HG03135 (cell line): ENCODE measurements at regions not wholly inside any gene's neighbourhood (a gene's known extent, or its start where the extent isn't known, plus 50 kb on each side); places are given as distances from the start of the nearest gene placed in this dataset.
A peak's percentile ranks its signal among the peaks of the same experiment; 100 is the strongest.
"Not testable (repeated sequence)": the region's sequence is repeated elsewhere in the genome, so short reads cannot be mapped to it uniquely, and the experiment has no call there.

Experiments
- ATAC-seq: cut with Tn5 transposase; IDR thresholded peaks from one replicate; pipeline ENCODE4 v1.9.1; 2021; ENCODE audit warnings: mild to moderate bottlenecking, moderate library complexity; ENCODE audit not compliant: unreplicated experiment

DNA sequence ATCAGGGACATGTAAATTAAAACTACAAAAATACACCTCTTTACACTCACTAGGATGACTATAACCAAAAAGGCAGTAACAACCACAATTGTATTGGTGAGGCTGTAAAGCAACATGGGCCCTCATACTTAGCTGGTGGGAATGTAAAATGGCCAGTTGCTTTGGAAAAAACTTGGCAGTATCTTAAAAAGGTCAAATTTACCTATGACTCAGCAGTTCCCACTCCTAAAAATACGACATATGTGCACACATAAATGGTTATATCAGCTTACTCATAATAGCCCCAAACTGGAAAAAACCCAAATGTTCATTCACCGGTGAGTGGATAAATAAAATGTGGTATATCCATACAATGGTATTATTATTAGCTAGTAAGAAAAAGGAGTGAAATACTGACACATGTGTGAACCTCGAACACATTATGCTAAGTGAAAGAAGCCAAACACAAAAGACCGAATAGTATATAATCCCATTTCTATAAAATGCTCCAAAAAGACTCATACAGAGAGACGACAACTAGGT is 391.4 kb downstream of the NPIPA8 start:
- no peak for ATAC-seq

DNA sequence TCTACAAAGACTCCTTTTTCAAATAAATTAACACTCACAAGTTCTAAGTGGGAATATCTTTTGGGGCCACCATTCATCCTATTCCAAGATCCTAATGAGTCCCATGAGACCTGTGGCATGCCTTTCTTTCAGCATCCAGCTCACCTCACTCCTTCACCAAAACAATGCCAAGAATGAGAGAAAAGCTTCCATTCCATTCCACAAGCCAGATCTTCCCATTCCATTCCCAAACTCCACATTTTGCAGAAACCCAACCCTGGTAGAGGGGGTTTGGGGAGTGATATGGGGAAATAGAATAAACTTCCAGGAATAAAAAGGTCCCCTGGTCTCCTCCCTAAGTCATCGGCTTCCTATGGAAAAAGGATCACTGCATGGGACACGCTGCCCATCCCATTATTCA is 392.2 kb downstream of the NPIPA8 start:
- no peak for ATAC-seq

DNA sequence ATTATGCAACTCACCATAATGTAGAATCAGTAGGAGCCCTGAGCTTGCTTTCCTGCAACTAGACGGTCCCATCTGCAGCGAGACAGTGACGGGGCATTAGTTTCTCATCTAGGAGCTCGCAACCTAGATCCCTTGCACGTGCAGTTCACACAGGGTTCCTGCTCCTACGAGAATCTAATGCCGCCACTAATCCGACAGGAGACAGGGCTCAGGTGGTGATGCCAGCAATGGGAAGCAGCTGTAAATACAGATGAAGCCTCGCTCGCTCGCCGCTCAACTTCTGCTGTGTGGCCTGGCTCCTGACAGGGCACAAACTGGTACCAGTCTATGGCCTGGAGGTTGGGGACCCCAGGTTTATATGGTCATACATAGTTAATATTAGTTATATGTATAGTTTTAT is 394.5 kb downstream of the NPIPA8 start:
- no peak for ATAC-seq

DNA sequence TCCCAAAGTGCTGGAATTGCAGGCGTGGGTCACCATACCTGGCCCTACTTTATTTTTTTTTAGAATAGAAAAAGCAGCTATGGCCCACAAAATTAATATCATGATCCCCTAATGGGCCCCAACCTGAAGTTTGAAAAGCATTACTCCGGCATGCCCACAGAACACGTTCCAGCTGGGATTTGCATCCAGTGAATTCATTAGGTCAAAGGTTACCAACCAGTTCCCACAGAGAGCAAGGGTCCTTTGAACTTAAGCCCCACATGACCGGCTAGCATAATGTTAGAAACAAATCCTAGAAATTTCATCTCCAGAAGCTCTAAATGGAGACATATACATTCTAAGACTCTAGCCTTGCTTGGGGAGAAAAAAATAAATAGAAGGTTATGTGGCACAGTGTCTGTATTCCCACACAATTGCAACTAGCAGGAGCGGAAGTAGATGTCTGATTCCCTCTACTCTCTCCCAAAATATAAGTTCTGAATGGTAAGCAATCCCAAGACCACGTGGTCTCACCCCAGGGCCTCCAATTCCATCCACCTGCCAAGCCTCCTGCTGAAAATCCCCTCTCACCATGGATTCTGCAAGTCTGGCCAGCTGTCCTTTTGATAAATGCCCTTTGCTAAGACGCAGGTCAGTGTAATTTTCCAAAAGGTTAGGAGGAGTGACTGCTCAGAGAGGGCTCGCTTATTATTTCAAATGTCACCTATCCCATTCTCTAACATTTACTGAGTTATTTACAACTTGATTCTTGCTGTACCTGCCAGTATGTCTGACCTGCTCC is 395.8 kb downstream of the NPIPA8 start:
- no peak for ATAC-seq

DNA sequence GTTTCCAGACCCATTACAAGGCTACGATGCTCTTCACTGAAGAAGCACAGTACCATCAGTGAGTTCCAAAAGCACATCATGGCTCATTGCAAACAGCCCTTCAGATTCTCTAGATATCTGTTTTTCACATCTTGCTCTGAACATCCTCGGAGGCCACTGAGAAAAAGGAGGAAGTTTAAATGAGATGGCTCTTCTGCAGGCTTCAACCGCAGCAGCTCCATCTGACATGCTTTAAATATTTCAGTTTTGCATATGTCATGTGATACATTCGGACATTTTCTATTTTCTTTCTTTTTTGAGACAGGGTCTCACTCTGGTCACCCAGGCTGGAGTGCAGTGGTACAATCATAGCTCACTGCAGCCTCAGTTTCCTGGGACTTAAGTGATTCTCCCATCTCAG is 396.8 kb downstream of the NPIPA8 start:
- peak; percentile 57 for ATAC-seq

DNA sequence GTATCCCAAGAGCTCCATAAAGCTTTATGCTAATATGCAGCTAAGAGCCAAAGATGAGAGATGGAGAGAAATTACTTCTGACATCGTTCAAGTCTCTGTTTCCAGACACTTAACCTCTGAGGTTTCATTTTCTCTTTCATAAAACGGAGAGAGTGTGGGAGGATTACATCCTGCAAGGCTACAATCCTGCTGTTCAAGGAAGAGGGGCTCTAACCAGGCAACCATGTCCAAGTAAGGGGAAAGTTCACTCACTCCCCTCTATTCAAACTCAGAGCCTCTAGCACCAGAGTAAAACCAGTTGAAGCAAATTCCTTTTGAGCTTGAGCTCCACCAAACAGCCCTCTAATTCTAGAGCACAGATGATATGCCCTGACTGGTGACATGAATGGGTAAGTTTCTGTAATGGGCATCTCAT is 397.4 kb downstream of the NPIPA8 start:
- ATAC-seq: peak; percentile 61

DNA sequence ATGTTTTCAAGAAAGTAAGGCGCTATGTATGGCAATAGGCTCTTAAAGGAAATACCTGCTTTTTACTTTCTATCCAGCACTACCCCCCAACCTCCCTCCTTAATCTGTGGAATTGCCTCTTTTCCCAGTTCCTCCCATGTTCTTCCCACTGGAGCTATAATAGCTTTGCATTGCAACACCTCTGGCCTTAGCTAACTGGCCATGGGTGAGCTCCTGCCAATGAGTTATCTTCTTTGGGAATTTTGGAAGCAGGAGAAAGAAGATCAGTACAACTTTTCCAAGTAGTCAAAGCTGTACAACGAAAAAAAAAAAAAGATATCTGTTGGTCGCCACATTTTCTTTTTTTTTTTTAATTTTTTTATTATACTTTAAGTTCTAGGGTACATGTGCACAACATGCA is 398.0 kb downstream of the NPIPA8 start:
- ATAC-seq: no peak

DNA sequence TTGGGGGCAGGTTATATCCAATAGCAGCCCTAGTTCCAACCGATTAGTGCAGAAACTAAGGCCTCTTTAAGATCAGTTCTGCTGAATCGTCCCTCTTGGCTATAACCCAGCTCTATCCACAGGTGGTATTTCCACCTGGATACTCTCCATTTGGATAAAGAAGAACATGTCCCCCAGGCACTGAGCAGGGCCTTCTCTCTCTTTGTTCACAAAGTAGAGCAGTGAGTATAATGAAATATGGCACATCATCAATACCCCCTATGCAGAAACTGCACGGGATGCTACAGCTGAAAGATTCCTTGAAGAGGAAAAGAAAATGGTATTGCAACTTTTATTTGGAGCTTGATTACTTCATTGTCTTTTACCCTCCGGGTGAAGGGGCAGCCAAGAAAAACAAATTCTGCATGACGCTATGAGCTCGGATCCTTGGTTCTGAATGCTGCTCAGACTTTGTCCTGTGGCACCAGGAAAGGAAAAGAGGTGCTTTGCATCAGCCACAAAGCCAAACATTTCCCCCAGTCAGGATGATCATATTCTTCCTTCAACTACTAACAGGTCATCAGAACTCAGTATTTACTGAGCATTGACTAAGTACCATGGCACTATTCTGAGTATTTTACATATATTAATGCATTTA is 399.7 kb downstream of the NPIPA8 start:
- ATAC-seq: no peak

DNA sequence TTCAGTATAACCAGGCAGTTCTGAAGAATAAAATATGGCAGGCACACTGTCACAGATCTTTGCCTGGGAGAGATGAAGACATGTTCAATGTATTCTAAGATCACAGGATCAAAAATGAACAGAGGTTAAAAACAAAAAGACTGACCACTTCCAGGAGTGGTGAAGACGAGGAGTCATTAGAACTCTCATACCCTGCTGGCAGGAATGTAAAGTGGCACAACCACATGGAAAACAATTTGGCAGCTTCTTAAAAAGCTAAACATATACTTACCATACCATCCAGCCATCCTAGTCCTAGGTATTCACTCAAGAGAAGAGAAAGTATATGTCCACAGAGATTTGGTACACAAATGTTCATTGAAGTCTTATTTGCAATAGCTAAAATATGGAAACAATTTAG is 406.3 kb downstream of the NPIPA8 start:
- no peak for ATAC-seq

DNA sequence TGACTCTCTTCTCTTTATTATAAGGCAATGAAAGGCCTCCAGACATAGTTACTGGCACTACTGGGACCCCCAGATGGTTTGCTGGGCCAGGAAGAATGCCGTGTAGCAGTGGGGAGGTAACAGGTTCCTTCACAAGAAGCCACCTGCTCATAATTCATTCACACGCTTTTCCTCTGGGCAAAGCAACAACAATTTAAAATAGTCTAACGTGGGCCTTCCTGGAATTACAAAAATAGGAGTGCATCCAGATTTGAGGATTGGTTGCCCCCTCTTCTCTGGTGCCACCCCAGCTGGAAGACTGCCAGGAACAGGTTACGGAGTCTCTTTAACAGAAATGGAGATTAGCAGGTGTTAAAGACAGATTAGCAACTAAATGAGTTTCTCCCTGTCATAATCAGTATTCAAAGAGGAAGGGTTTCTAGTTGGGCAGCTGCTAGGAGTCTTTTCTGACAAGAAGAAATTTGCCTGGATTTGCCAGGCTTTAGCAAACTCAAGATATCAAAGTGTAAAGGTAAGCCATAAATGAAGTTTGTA is 409.6 kb downstream of the NPIPA8 start:
- no peak for ATAC-seq

DNA sequence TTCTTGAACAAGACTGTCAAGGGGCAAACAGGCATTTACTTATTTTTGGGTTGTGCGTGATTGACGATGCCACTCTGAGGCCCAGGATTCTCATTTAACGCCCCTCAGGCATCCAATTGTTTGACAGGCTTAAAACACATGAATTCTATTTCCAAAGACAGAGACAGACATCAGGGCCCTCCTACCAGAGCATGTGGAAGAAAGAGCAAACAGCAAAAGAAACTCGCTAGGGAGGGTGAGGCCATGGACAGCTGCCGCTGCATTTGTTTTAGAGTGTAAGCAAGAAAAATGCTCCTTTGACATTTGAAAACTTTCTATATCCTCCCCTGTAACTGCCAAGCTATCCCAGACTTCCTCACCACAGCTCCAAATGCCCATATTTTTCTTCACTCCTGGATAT is 410.1 kb downstream of the NPIPA8 start:
- no peak for ATAC-seq

DNA sequence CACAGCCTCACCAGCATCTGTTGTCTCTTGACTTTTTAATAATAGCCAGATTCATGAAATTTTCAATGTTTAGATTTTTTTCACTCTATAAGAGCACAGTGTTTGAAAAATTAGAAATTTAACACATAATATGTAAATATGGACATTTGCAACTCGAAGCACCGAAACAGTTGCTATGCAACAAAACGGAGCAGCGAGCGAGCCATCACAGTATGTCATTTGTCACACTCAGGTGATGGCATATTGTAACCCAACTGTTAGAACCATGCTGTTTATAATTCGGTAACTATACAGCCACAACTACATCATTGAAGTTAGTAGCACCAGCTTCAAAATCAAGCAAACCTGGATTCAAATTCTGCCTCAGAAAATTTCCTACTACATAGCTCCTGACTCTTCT is 410.8 kb downstream of the NPIPA8 start:
- no peak for ATAC-seq

DNA sequence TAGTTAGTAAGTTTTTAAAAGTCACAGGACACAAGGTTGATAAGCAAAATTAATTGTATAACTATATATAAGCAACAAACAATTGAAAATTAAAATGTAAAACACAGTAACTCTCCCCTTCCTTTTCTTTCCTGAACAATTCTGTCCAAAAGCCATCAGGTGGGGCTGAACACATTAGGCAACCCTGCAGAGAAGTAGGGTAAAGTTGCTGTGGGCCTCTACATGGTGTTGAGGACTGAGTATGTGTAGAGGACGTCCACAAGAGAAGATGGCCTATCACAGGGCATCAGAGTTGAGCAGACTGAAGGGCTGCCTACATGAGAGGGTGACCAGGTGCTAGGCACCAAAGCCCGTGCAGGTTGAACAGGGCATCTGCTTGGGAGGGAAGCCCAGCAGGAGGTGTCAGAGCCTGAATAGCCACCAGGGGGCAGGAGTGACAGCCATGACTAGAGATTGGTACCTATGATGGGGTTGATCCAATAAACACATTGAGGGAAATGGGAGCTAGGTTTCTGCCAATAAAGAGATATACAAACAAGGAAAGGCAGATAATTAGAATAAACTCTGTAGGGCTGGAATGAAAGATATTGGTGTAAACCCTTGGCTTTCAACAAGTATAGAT is 415.1 kb downstream of the NPIPA8 start:
- ATAC-seq: no peak

DNA sequence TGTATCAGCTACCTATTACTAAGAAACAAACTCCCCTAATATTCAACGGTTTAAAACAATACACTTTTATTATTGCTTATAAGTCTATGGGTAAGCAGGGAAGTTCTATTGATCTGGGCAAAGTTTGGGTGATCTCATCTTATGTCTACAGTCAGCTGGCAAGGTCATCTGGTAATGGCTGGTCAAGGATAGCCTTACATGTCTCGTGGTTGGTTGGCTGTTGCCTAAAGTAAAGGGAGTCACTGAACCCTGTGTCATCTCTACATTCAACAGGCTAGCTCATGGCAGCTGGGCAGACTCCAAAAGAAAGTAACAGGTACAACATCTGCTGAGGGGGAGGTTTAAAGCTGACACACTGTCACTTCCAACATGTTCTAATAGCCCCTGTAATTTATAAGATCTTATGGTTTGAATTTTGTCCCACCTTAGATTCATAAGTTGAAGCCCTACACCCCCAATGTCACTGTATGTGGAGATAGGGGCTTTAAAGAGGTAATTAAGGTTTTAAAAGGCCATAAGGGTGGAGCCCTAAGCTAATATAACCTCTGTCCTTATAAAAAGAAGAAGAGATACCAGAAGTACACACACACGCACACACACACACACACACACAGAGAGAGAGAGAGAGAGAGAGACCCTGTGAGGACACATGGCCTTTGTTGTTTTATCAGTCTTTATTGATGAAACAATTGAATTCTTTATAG is 419.1 kb downstream of the NPIPA8 start:
- ATAC-seq: no peak

DNA sequence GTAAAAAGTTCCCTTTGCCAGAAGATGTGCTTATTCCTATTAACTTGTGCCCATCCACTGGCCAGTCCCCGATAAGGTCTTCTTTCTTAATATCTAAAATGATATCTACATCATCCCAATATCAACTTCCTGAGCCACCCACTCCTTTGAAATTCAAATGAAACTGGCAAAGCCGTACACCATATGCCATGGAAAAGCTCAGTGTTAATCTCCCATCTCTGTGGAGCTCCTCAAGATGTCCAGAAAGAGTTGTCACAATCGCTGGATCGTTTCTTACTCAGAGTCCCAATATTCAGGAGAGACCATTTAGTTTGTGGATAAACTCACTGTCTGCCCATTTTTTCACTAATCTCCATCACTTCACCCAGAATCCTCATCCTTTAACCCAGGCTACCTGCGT is 420.7 kb downstream of the NPIPA8 start:
- ATAC-seq: no peak

DNA sequence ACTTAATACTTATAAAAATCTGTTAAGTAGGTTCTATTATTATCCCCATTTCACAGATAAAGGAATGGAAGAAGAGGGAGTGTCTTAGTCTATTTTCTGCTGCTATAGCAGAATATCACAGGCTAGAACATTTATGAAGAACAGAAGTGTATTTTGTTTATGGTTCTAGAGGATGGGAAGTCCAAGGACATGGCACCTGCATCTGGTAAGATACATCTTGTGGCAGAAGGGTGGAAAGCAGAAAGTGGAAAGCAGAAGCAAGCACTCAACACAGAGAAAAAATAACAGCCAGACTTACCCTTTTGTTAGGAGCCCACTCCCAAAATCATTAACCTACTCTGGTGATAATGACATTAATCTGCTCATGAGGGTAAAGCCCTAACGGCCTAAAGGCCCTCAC is 422.4 kb downstream of the NPIPA8 start:
- ATAC-seq: no peak

DNA sequence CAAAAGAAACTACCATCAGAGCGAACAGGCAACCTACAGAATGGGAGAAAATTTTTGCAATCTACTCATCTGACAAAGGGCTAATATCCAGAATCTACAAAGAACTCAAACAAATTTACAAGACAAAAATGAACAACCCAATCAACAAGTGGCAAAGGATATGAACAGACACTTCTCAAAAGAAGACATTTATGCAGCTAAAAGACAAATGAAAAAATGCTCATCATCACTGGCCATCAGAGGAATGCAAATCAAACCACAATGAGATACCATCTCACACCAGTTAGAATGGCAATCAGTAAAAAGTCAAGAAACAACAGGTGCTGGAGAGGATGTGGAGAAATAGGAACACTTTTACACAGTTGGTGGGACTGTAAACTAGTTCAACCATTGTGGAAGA is 425.0 kb downstream of the NPIPA8 start:
- ATAC-seq: not testable (repeated sequence)

DNA sequence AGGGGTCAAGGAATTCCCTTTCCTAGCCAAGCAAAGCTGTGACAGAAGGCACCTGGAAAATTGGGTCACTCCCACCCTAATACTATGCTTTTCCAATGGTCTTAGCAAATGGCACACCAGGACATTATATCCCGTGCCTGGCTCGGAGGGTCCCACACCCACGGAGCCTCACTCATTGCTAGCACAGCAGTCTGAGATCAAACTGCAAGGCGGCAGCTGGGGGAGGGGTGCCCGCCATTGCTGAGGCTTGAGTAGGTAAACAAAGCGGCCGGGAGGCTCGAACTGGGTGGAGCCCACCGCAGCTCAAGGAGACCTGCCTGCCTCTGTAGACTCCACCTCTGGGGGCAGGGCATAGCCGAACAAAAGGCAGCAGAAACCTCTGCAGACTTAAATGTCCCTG is 429.9 kb downstream of the NPIPA8 start:
- ATAC-seq: not testable (repeated sequence)

DNA sequence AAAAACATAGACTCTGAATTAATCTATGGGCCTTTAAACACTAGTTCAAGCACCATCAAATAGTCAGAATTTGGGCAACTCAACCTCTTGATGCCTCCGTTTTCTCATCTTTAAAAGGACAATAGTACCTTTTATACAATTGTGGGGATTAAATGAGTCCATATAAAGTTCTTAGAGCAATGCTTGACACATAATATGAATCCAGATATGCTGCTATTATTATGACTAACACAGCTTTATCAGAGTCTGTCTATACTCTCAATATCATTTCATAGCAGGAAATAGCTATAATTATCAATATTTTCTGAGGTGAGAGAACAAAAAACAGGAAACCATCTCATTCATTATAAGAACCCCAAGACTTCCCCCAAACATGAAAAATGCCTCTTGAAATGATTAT is 430.5 kb upstream of the XYLT1 start:
- ATAC-seq: no peak

DNA sequence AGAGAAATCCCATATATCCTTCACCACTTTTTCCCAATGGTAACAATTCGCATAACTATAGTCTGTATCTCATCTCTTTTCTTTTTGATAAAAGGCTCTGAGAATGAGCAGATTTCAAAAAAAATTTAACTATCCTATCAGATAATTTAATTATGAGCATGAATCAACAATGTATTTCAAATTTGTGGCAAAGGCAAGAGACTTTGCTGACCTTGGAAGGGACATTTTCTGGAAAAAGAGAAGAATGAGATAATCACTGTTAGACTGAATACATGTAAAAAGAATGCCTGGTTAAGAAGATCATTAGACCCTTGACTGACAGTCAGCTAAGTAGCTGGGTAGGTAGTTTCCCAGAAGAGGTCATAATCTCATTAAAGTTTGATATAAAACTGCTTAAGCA is 428.4 kb upstream of the XYLT1 start:
- no peak for ATAC-seq

DNA sequence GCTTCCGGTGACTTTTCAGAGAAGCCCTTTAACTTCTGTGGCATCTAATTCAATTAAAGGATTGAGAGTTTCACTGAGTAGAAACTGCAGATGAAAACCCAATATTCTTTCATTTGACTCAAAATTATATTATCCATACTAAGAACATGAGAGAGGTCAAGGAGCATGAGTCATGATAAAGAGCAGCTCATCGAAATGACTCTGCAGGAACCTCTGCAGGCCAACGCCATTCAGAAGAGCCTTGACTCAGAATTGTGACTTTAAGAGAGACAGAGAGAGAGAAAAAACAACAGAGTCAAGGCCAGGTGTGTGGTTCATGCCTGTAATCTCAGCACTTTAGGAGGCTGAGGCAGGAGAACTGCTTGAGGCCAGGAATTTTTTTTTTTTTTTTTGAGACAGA is 417.2 kb upstream of the XYLT1 start:
- no peak for ATAC-seq
